DMS153 treated with DMSO at 0.1 percent for 48 hours (cell line): ENCODE measurements at regions not wholly inside any gene's neighbourhood (a gene's known extent, or its start where the extent isn't known, plus 50 kb on each side); places are given as distances from the start of the nearest gene placed in this dataset.

Source experiments
- DNase-seq: peaks from one replicate; lab custom pipeline; 2025; ENCODE audit not compliant: unreplicated experiment; lab: John Stamatoyannopoulos, UW

DNA sequence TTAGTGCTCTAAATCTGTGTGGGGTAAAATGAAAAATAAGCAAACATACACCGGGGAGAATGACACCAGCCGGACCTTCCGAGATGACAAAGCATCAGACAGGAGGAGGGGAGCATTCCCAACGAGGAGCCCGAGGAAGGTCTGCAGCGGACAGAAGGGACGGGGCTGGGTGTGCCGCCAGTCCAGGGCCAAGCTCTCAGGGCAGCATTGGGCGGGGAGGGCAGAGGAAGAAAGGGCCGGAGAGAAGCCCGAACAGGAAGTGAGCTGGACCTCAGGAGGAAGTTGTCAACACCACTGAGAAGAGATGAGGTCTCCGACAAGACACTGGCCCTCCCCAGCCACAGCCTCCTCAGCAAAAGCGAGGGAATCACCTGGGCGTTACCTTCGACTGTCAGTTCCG, 182.6 kb upstream of the RNF32 start:
- DNase-seq: no peak

DNA sequence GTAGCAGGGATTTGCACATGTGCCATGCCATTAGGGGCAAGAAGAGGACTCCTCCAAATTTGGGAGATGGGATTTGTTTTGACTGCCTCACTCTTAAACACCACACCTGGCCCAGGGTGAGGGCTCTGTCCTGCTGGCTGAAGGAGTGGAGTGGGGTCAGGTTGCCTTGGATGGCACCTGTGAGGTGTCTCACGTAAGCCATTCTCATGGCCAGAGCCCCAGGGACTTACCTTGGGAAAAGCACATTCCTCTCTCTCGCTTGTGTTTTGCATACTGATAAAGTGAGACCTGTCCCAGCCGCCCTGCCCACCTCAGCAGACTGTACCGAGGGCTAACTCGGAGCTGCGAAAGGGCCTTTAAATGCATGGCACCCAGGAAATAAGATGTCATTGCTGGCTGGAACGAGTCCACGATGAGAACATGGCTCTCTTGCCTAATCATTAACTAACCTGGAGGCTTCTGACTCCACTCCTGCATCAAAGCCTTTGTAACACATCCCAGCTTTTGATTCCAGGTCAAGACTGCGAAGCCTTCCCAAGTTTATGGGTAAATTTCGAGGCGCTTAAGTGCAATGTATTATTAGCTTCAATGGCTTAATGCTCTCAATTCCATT, 184.0 kb upstream of the RNF32 start:
- no peak for DNase-seq

DNA sequence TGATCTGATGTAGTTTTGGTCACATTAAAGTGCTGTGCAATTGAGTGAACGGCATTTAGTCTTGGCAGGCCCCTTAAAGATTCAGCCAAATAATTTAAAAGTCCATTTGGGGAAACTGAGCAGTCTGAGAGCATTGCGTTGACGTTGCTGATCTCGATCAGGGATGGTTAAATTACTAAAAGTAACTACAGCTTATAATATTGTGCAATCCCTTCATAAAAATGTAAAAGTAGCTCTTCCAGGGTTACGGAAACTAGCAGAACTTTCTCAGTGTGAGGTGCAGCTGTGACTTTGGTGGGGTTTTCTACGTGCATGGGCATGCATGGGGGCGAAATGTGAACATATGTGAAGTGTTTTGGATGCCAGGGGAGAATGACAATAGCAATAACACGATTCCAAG, 184.5 kb upstream of the RNF32 start:
- DNase-seq: no peak

- no peak for DNase-seq
Measured at GRCh38 chr7:156450473-156450872, 190.1 kb upstream of the RNF32 start.

GRCh38 chr7:156448918-156449317, 191.7 kb upstream of the RNF32 start:
- DNase-seq: no peak

DNA sequence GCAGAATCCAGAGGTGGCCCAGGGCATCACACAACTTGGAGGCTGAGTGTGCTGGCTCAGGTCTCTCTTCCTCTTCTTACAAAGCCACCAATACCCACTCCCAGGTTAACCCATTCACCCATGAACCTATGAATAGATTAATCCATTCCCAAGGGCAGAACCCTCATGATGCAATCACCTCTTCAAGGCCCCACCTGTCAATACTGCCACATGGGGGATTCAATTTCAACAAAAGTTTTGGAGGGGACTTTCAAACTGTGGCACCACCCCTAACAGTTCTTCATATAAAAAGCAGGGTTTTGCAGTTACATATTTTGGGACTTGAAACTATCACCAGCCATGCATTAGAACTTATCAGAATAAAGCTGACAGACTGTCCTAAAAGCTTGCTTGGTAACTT, 193.6 kb upstream of the RNF32 start:
- DNase-seq: no peak

- no peak for DNase-seq
Measured at GRCh38 chr7:156445997-156446761, 194.4 kb upstream of the RNF32 start.

GRCh38 chr7:156442516-156442915, 198.1 kb upstream of the RNF32 start:
- no peak for DNase-seq

GRCh38 chr7:156440456-156440855, 200.1 kb upstream of the RNF32 start:
- DNase-seq: no peak

DNA sequence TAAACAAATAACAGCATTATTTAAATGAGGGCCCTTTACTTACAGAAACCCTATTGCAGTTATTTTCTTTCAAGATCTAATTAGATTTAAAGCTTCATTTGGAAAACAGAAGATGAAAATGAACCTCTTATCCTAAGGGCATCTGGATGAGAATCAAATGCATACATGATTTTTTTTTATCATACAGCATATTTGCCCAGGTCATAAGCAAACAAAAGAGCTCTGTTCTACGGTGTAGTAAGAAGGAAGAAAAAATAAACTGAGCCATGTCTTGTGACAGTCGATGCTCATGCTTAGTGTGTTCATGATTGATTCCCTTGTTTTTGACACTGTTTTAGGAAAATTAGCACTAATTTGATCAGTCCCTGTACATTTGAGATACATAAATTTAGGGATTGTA, 202.6 kb upstream of the RNF32 start:
- DNase-seq: no peak

- no peak for DNase-seq
Measured at GRCh38 chr7:156437021-156437614, 203.5 kb upstream of the RNF32 start.

GRCh38 chr7:156435486-156436231, 204.9 kb upstream of the RNF32 start:
- no peak for DNase-seq

DNA sequence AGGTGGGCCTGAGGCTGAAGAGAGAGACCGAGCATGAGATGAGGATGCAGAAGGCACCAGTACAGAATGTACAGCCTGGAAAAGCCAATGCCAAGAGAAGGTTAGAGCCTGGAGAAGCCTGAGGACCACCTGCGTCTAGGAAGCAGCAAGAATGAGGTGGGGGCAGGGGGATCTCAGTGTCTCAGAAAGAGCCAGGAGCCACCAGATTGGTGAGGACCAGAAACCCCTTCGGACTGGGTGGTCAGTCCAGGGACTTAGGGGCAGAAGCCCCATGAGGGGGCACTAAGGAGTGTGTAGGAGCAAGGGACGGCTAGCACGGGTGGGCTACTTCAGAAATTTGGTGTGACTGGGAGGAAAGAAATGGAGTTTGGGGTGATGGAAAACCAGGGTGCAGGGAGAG, 205.9 kb upstream of the RNF32 start:
- DNase-seq: no peak

GRCh38 chr7:156432018-156432417, 208.6 kb upstream of the RNF32 start:
- no peak for DNase-seq

- DNase-seq: no peak
Measured at GRCh38 chr7:156430109-156430508, 210.5 kb upstream of the RNF32 start.

GRCh38 chr7:156429514-156429913, 211.1 kb upstream of the RNF32 start:
- DNase-seq: no peak

DNA sequence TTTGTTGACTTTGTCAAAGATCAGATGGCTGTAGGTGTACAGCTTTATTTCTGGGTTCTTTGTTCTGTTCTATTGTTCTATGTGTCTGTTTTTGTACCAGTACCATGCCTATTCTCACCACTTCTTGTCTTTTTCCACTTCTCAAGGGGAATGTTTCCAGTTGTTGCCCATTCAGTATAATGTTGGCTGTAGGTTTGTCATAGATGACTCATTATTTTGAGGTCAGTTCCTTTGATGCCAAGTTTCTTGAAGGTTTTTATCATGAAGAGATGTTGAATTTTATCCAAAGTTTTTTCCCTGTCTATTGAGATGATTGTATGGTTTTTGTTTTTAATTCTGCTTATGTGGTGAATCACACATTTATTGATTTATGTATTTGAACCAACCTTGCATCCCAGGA, 216.7 kb upstream of the RNF32 start:
- DNase-seq: no peak

DNA sequence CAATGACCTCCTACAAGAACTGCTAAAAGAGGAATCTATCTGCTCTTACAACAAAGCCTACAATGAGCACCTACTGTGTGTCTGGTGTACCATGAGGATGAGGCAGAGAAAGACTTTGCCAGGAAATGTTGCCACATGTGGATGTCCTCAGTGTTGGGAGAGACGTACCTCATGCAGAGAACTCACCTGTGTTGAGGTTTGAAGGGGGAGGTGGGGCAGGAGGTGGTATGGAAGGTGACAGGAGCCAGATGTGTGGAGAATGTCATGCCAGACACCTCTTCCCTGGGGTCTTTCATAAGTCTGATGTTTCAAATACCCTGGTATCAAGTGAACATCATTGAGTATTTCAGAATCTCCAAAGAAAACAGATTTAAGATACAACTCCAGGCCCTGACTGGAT, 220.1 kb upstream of the RNF32 start:
- no peak for DNase-seq

- no peak for DNase-seq
Measured at GRCh38 chr7:156419782-156420181, 220.8 kb upstream of the RNF32 start.

DNA sequence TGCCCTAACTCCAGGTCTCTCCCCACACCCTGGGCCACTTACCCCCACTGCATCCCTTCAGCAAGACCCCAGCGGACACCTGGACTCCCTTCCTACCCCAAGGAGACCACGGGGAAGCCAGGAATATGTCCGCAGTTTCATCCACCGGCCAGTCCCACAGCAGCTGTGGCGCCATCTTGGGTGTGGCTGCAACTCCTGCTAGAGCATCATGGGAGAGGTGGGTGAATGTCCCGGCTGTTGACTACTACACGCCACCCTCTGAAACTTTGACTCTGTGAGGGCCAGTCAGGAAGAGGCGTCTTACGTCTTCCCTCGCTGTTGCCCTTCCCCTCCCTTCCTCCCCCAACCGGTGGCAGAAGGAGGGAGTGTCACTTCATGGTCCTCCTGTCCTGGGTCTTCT, 238.3 kb upstream of the RNF32 start:
- no peak for DNase-seq

DNA sequence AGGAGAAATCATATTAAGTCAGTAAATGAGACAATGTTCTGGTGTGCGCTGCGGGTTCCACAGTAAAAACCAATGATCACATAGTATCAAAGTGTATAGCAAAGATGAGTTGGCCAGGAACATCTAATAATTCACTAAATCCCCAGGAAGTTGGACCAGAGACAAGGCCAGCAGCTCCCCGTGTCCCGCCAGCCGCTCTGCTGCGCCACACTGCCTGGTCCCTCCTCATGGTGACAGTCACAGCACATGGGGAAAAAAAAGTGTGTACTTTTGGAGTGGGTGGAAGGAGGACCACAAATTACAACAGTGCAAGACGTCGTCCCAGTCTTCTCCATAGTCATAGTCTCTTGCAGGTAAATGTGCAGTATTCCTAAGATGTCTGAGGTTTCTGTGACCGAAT, 239.0 kb upstream of the RNF32 start:
- DNase-seq: no peak

DNA sequence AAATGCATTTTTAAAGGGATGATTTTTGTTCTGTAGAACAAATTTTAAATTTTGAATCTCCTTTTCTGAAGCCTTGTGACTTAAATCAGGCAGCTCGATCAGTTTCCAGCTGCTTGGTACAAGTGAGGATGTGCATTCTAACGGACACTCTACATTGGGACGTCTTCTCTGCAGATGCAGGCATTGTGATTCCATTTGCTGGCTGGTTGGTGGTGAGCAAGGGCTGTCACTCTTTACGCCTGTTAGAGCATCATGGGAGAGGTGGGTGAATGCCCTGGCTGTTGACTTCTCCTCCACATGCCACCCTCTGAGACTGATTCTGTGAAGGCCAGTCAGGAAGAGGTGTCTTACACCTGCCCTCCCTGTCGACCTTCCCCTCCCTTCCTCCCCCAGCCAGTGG, 240.5 kb upstream of the RNF32 start:
- DNase-seq: no peak
